ENCODE measurements at regions not wholly inside any gene's neighbourhood (a gene's known extent, or its start where the extent isn't known, plus 50 kb on each side); places are given as distances from the start of the nearest gene placed in this dataset.
A peak's percentile ranks its signal among the peaks of the same experiment; 100 is the strongest.

DNA sequence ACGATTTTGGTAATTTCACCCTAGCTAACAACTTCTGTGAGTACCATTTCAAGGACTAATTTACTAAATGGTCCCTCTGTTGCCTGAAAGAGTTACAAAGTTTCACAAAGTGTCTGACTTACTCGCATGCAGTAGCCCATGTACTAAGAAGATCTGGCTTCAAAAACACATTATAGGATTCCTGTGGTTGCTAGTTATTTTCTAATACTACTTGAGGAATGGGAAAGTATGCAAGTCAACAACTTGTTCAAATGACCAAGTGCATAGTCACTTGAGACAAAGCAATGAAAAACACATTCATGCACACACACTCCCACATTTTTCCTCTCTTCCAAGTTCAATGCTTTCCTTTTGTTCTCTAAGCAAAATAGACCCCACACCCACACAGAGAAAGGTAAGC lies 219.7 kb upstream of the TMPO start:
- ATAC-seq (ENCODE audit: insufficient read depth, low FRiP score) (no peak), DNase-seq (peak in 1 of 3 donors; percentile 10)
- Histone ChIP-seq H3K27ac (ENCODE audit: low read depth in 1 of 2, low read length in 1 of 2) (no peak overlapping the region), H3K9me3 (ENCODE audit: control insufficient read depth in 4 of 4, insufficient read depth in 3 of 4, low read length in 3 of 4) (no peaks in the 10 kb centered on the region), H3K4me1 (ENCODE audit: control insufficient read depth in 5 of 5, insufficient read depth in 5 of 5, low read length in 5 of 5) (no peaks in the 10 kb centered on the region), H3K9ac (ENCODE audit: insufficient read depth in 1 of 2, low read length in 2 of 2) (no peak overlapping the region), H3K36me3 (ENCODE audit: control insufficient read depth in 4 of 4, insufficient read depth in 4 of 4, low read length in 4 of 4) (no peaks in the 10 kb centered on the region), H3K27me3 (ENCODE audit: control insufficient read depth in 3 of 3, insufficient read depth in 3 of 3, low read length in 2 of 3) (peaks cover 0 to 10% (median 0%) of the 10 kb centered on the region in 3 donors), H3K4me3 (no peak overlapping the region)
- WGBS, 2 donors: 62 to 68% methylated on average over 2 of the region's 2 CpGs
- TF ChIP-seq CTCF (IDR thresholded peaks at IDR 0.05; ENCODE audit: control extremely low read depth, extremely low read depth): no peak

DNA sequence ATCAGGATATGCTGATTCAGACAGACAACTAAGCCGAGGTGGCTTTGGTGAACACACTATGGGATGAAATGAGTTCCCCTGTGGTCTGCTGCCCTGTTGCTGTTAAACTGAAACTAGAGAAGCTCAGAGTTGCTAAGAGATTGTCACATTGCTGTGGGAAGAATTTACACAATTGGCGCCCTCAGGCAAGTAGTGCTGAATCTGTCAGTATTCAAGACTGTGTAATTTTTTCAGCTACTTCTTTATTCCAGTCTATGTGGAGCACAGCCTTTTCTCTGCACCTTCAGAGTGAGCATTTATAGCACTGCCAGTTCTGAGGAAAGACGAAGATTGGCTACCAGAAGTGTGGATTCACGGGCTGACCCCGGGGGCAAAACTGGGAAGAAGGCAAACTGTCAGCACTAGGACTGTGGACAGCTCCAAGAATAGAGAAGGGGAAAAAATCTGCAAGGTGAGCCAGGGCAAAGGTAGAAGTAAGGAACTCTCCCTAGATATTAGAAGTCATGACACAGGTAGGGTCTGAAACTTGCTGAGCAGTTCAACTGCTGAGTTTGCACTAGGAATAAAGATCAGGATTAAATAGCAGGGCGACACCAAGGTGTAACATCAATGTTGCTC lies 218.8 kb upstream of the TMPO start:
- ATAC-seq (ENCODE audit: insufficient read depth, low FRiP score) (no peak), DNase-seq (peak in 2 of 3 donors; percentile 4 to 23)
- WGBS, 2 donors: 44 to 53% methylated on average over 6 of the region's 6 CpGs
- TF ChIP-seq CTCF (IDR thresholded peaks at IDR 0.05; ENCODE audit: control extremely low read depth, extremely low read depth): no peak
- no peaks in the 10 kb centered on the region for H3K9me3 ChIP-seq (ENCODE audit: control insufficient read depth in 4 of 4, insufficient read depth in 3 of 4, low read length in 3 of 4)
- H3K27ac ChIP-seq (ENCODE audit: low read depth in 1 of 2, low read length in 1 of 2): no peak overlapping the region
- H3K9ac ChIP-seq (ENCODE audit: insufficient read depth in 1 of 2, low read length in 2 of 2): no peak overlapping the region
- H3K36me3 ChIP-seq (ENCODE audit: control insufficient read depth in 4 of 4, insufficient read depth in 4 of 4, low read length in 4 of 4): no peaks in the 10 kb centered on the region
- no peaks in the 10 kb centered on the region for H3K4me1 ChIP-seq (ENCODE audit: control insufficient read depth in 5 of 5, insufficient read depth in 5 of 5, low read length in 5 of 5)
- H3K4me3 ChIP-seq: no peak overlapping the region
- peaks cover 0 to 8% (median 0%) of the 10 kb centered on the region in 3 donors for H3K27me3 ChIP-seq (ENCODE audit: control insufficient read depth in 3 of 3, insufficient read depth in 3 of 3, low read length in 2 of 3)

- Histone ChIP-seq H3K9me3 (ENCODE audit: control insufficient read depth in 4 of 4, insufficient read depth in 3 of 4, low read length in 3 of 4) (no peaks in the 10 kb centered on the region), H3K4me3 (no peak overlapping the region), H3K36me3 (ENCODE audit: control insufficient read depth in 4 of 4, insufficient read depth in 4 of 4, low read length in 4 of 4) (no peaks in the 10 kb centered on the region), H3K9ac (ENCODE audit: insufficient read depth in 1 of 2, low read length in 2 of 2) (no peak overlapping the region), H3K4me1 (ENCODE audit: control insufficient read depth in 5 of 5, insufficient read depth in 5 of 5, low read length in 5 of 5) (no peaks in the 10 kb centered on the region), H3K27me3 (ENCODE audit: control insufficient read depth in 3 of 3, insufficient read depth in 3 of 3, low read length in 2 of 3) (no peaks in the 10 kb centered on the region), H3K27ac (ENCODE audit: low read depth in 1 of 2, low read length in 1 of 2) (no peak overlapping the region)
- WGBS, 2 donors: 63 to 72% methylated on average over 3 of the region's 3 CpGs
- no peak for DNase-seq
- ATAC-seq (ENCODE audit: insufficient read depth, low FRiP score): no peak
- TF ChIP-seq CTCF (IDR thresholded peaks at IDR 0.05; ENCODE audit: control extremely low read depth, extremely low read depth): no peak
These were observed 217.9 kb upstream of the TMPO start for GRCh38 chr12:98297538-98297937.

DNA sequence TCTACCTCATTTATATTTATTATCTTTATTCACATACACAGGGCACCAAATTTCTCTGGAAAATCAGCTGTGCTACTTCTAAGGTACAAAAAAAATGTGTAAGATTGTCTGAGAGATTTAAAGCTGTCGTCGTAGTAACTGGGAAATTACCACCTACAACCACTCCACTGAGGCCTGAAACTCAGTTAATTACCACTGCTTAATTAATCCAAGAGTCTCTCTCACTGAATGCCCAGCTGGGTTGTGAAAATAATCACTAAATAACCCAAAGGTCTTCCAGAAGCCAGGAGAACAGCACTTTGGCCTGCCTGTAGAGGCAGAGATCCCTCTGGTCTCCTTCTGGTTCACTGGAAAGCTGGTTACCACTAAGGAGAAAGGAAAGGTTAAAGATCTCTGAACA lies 207.2 kb upstream of the TMPO start:
- ATAC-seq (ENCODE audit: insufficient read depth, low FRiP score) (no peak), DNase-seq (no peak)
- H3K36me3 ChIP-seq (ENCODE audit: control insufficient read depth in 4 of 4, insufficient read depth in 4 of 4, low read length in 4 of 4): no peaks in the 10 kb centered on the region
- H3K4me3 ChIP-seq: no peak overlapping the region
- H3K27me3 ChIP-seq (ENCODE audit: control insufficient read depth in 3 of 3, insufficient read depth in 3 of 3, low read length in 2 of 3): no peaks in the 10 kb centered on the region
- TF ChIP-seq CTCF (IDR thresholded peaks at IDR 0.05; ENCODE audit: control extremely low read depth, extremely low read depth): no peak
- 80 to 85% methylated on average over 2 of the region's 2 CpGs for WGBS, 2 donors
- H3K27ac ChIP-seq (ENCODE audit: low read depth in 1 of 2, low read length in 1 of 2): no peak overlapping the region
- peaks cover 0 to 4% (median 0%) of the 10 kb centered on the region in 4 donors for H3K9me3 ChIP-seq (ENCODE audit: control insufficient read depth in 4 of 4, insufficient read depth in 3 of 4, low read length in 3 of 4)
- no peak overlapping the region for H3K9ac ChIP-seq (ENCODE audit: insufficient read depth in 1 of 2, low read length in 2 of 2)
- H3K4me1 ChIP-seq (ENCODE audit: control insufficient read depth in 5 of 5, insufficient read depth in 5 of 5, low read length in 5 of 5): no peaks in the 10 kb centered on the region
